ENCODE measurements at regions not wholly inside any gene's neighbourhood (a gene's known extent, or its start where the extent isn't known, plus 50 kb on each side); places are given as distances from the start of the nearest gene placed in this dataset.

DNA sequence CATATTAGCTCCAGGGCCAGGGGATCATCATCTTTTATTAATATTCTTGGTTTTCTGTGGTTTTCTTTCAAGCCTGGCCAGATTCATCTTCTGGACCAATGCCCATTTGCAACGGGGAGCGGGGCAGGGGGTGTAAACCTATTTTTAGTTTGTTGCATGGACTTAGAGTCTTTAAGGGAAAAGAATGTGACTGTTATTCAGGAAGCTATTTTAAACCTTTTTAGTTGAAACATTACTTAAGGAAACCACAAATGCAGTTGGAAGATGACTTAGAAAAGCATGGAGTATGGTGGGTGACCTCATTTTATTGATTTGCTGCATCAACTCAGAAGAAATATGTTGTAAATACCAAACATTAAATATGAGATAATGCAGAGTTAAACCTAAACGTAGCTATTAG is 368.4 kb upstream of the E2F7 start:
- no peak for TF ChIP-seq CTCF (IDR thresholded peaks at IDR 0.05)
- TF ChIP-seq POLR2AphosphoS5 (IDR thresholded peaks at IDR 0.05; ENCODE audit: low read depth, low read length): no peak
- no peak for TF ChIP-seq SIN3A (IDR thresholded peaks at IDR 0.05; ENCODE audit: borderline replicate concordance, insufficient read depth, low read depth, low read length)
- no peak for TF ChIP-seq REST (IDR thresholded peaks at IDR 0.05; ENCODE audit: insufficient read depth in 1 of 2, low read depth in 2 of 2, low read length in 1 of 2)

Measured in Panc1 (cell line).